A673 (cell line): ENCODE measurements at regions not wholly inside any gene's neighbourhood (a gene's known extent, or its start where the extent isn't known, plus 50 kb on each side); places are given as distances from the start of the nearest gene placed in this dataset.

Experiments used
- EZH2 ChIP-seq: fragments of 200-600 bp; sonication (generic); IDR thresholded peaks from 2 replicates; pipeline ENCODE4 v1.6.1; 2017; ENCODE audit warnings: borderline replicate concordance, low read depth, mild to moderate bottlenecking, mixed read lengths, antibody characterized with exemption, low read length; ENCODE audit not compliant: poor library complexity, severe bottlenecking
- TF ChIP-seq, protein P1 (sequence below): fragments of 300-800, 200-600 bp; sonication (generic); conservative IDR thresholded peaks from 2 replicates; pipeline ENCODE4 v1.5.1; 2017; ENCODE audit warnings: low read depth, mild to moderate bottlenecking, antibody characterized with exemption, low read length, moderate library complexity, mixed read lengths

DNA sequence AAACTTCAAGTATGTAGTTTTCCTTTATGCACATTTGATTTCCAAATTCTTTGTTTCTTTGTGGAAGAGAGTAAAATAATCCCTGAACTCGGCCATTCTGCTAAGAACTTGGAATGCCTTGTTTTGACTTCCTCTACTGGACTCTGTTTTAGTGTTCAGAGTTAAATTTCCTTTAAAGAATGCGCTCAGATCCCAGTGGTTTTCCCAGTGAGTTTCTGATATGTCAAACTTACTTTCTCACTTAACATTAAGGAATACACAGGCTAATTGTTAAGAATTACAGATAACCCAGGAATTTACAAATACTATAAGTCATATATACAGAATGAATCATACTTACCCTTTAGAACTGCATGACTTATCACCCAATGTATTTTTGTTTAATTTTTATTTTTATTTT, 1067.6 kb upstream of the CELF2 start:
- TF ChIP-seq, protein P1, sequence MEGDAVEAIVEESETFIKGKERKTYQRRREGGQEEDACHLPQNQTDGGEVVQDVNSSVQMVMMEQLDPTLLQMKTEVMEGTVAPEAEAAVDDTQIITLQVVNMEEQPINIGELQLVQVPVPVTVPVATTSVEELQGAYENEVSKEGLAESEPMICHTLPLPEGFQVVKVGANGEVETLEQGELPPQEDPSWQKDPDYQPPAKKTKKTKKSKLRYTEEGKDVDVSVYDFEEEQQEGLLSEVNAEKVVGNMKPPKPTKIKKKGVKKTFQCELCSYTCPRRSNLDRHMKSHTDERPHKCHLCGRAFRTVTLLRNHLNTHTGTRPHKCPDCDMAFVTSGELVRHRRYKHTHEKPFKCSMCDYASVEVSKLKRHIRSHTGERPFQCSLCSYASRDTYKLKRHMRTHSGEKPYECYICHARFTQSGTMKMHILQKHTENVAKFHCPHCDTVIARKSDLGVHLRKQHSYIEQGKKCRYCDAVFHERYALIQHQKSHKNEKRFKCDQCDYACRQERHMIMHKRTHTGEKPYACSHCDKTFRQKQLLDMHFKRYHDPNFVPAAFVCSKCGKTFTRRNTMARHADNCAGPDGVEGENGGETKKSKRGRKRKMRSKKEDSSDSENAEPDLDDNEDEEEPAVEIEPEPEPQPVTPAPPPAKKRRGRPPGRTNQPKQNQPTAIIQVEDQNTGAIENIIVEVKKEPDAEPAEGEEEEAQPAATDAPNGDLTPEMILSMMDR = no peak
- TF ChIP-seq EZH2 = no peak
